ENCODE measurements at regions not wholly inside any gene's neighbourhood (a gene's known extent, or its start where the extent isn't known, plus 50 kb on each side); places are given as distances from the start of the nearest gene placed in this dataset.

GRCh38 chr3:86733257-86733656 is 257.7 kb downstream of the VGLL3 start:
- TF ChIP-seq CTCF (IDR thresholded peaks at IDR 0.05; ENCODE audit: extremely low read depth, missing control alignments) = no peak

GRCh38 chr3:86731501-86731901 is 259.4 kb downstream of the VGLL3 start:
- TF ChIP-seq CTCF (IDR thresholded peaks at IDR 0.05; ENCODE audit: extremely low read depth, missing control alignments) = no peak
- DNase-seq (ENCODE audit: low spot score) = no peak

More at GRCh38 chr3:86733257-86733656, 257.7 kb downstream of the VGLL3 start:
- no peak for DNase-seq (ENCODE audit: low spot score)

GRCh38 chr3:86723433-86723832 is 267.5 kb downstream of the VGLL3 start:
- no peak for DNase-seq (ENCODE audit: low spot score)
- no peak for TF ChIP-seq CTCF (IDR thresholded peaks at IDR 0.05; ENCODE audit: extremely low read depth, missing control alignments)

- TF ChIP-seq CTCF (IDR thresholded peaks at IDR 0.05; ENCODE audit: extremely low read depth, missing control alignments) = no peak
- no peak for DNase-seq (ENCODE audit: low spot score)
Observed at GRCh38 chr3:86711634-86712033, 279.3 kb downstream of the VGLL3 start.

GRCh38 chr3:86708893-86709292 is 282.1 kb downstream of the VGLL3 start:
- DNase-seq (ENCODE audit: low spot score) = no peak
- TF ChIP-seq CTCF (IDR thresholded peaks at IDR 0.05; ENCODE audit: extremely low read depth, missing control alignments) = no peak

GRCh38 chr3:86702381-86702958 is 288.5 kb downstream of the VGLL3 start:
- DNase-seq (ENCODE audit: low spot score) = peak; percentile 15
- no peak for TF ChIP-seq CTCF (IDR thresholded peaks at IDR 0.05; ENCODE audit: extremely low read depth, missing control alignments)

- no peak for TF ChIP-seq CTCF (IDR thresholded peaks at IDR 0.05; ENCODE audit: extremely low read depth, missing control alignments)
- no peak for DNase-seq (ENCODE audit: low spot score)
Observed at GRCh38 chr3:86695752-86696151, 295.2 kb downstream of the VGLL3 start.
